H1 (cell line): ENCODE measurements at regions not wholly inside any gene's neighbourhood (a gene's known extent, or its start where the extent isn't known, plus 50 kb on each side); places are given as distances from the start of the nearest gene placed in this dataset.

Experiments
- CEBPB ChIP-seq: IDR thresholded peaks from 2 replicates; pipeline ENCODE4 v1.6.1; 2012; ENCODE audit warnings: low read depth, low read length
- GTF2F1 ChIP-seq: IDR thresholded peaks from 2 replicates; pipeline ENCODE4 v1.6.1; 2012; ENCODE audit warnings: low read depth, low read length, improper control_type of control experiment, borderline replicate concordance
- KDM5A ChIP-seq: fragments of 200-600 bp; IDR thresholded peaks from 2 replicates; pipeline ENCODE4 v1.7.1; 2012; ENCODE audit warnings: mild to moderate bottlenecking, low read length, inconsistent platforms, mixed read lengths
- RAD21 ChIP-seq, 2 experiments: IDR thresholded peaks in 1 of 2; conservative IDR thresholded peaks in 1 of 2; 2 replicates each; pipeline ENCODE4 v1.6.1; 2011; ENCODE audit warnings: low read depth in 2 of 2, low read length in 2 of 2, improper control_type of control experiment in 1 of 2, inconsistent platforms in 1 of 2, mild to moderate bottlenecking in 1 of 2, moderate library complexity in 1 of 2
- SAP30 ChIP-seq: fragments of 300-600 bp; sonication (generic); IDR thresholded peaks from 2 replicates; pipeline ENCODE4 v1.7.1; 2012; ENCODE audit warnings: low read length, moderate library complexity, mild to moderate bottlenecking, inconsistent platforms; ENCODE audit not compliant: insufficient read depth, insufficient replicate concordance
- SRF ChIP-seq: IDR thresholded peaks from 2 replicates; pipeline ENCODE4 v1.6.1; 2011; ENCODE audit warnings: mild to moderate bottlenecking, low read depth, low read length, moderate library complexity

DNA sequence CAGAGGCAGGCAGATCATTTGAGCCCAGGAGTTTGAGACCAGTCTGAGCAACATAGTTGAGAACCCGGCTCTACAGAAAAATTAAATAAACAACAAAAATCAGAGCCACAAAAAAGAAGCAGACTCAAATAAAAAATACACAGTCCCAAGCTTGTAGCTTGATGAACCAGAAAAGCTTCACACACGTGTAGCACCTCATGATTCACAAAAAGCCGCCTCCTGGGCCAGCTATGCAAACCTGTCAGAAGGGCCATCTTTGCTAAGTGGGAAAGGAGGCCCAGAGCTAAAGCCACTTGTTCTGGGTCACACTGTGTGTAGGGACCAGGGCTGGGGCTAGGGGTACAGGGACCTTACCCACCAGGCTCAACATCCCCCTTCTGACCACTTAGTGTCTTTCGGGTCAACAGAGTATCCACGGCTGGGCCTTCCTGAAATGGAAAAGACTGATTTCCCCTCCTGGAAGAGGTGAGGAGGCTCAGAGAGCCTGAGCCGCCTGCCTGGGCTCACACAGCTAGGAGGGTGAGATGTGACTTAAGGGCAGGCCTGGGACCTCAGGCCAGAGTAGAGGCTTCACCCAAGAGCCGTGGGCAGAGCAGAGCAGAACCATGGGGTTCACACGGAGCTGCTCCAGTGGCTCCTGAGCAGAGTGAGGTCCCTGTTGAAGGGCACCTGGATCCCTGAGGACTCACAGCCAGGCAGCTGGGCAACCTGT, 269.6 kb downstream of the PARN start (continued):
- TF ChIP-seq SRF (no peak), CEBPB (no peak), KDM5A (no peak), SAP30 (no peak), GTF2F1 (no peak), RAD21 (IDR thresholded peaks at IDR 0.05 in 1 of 2, conservative IDR thresholded peaks at IDR 0.05 in 1 of 2; ENCODE audit: low read depth in 2 of 2, low read length in 2 of 2) (no peak)
